ENCODE measurements at regions not wholly inside any gene's neighbourhood (a gene's known extent, or its start where the extent isn't known, plus 50 kb on each side); places are given as distances from the start of the nearest gene placed in this dataset.

DNA sequence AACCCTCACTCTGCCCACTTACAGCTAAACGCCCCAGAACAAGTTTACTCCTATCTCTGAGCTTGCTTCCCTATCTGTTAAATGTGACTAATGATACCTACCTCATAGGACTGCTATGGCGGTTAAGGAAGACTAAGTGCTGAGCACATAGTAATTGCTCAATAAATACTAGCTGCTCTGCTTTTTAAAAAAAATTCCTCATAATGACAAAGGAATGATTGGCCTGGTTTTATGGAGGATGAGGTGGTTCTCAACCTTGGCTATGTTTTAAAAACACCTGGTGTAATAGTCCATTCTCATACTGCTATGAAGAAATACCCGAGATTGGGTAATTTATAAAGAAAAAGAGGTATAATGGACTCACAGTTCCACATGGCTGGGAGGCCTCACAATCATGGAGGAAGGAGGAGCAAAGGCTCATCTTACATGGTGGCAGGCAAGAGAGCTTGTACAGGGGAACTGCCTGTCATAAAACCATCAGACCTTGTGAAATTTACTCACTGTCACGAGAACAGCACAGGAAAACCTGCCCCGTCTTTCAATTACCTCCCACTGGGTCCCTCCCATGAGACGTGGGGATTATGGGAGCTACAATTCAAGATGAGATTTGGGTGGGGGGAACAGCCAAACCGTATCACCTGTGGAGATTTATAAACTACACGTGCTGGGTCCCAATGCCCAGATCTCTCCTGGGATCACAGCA, 127.2 kb upstream of the SYT13 start:
- Histone ChIP-seq H3K79me2 (ENCODE audit: insufficient read depth, low read length) (no peaks in the 10 kb centered on the region), H3K4me1 (ENCODE audit: insufficient read depth, low read length, poor library complexity, severe bottlenecking) (no peaks in the 10 kb centered on the region), H3K9me2 (replicated peaks; ENCODE audit: low read depth, low read length) (no peaks in the 10 kb centered on the region), H3K9me3 (ENCODE audit: insufficient read depth, low read depth, low read length) (no peaks in the 10 kb centered on the region), H4K20me1 (ENCODE audit: insufficient read depth, low read length, poor library complexity, severe bottlenecking) (no peaks in the 10 kb centered on the region), H3K4me2 (ENCODE audit: low read depth, low read length, poor library complexity, severe bottlenecking) (no peak overlapping the region), H3K27me3 (ENCODE audit: insufficient read depth, low read length, poor library complexity, severe bottlenecking) (no peaks in the 10 kb centered on the region), H3K36me3 (ENCODE audit: insufficient read depth, low read length) (no peaks in the 10 kb centered on the region), H3K4me3 (ENCODE audit: low read length, poor library complexity, severe bottlenecking) (no peak overlapping the region), H3K9ac (ENCODE audit: low read depth, low read length, poor library complexity, severe bottlenecking) (no peak overlapping the region), H3F3A (ENCODE audit: low read depth) (no peaks in the 10 kb centered on the region), H2AFZ (ENCODE audit: low read length) (no peak overlapping the region)
- TF ChIP-seq EZH2phosphoT487 (IDR thresholded peaks at IDR 0.05; ENCODE audit: borderline replicate concordance) (no peak), CTCF (conservative IDR thresholded peaks at IDR 0.05; ENCODE audit: low read length) (no peak)

GRCh38 chr11:45412521-45412920, 126.4 kb upstream of the SYT13 start:
- Histone ChIP-seq H3K4me1 (ENCODE audit: insufficient read depth, low read length, poor library complexity, severe bottlenecking) (no peaks in the 10 kb centered on the region), H3K79me2 (ENCODE audit: insufficient read depth, low read length) (no peaks in the 10 kb centered on the region), H3K4me3 (ENCODE audit: low read length, poor library complexity, severe bottlenecking) (no peak overlapping the region), H3K9ac (ENCODE audit: low read depth, low read length, poor library complexity, severe bottlenecking) (no peak overlapping the region), H3K9me3 (ENCODE audit: insufficient read depth, low read depth, low read length) (no peaks in the 10 kb centered on the region), H3K9me2 (replicated peaks; ENCODE audit: low read depth, low read length) (no peaks in the 10 kb centered on the region), H3F3A (ENCODE audit: low read depth) (no peaks in the 10 kb centered on the region), H2AFZ (ENCODE audit: low read length) (no peak overlapping the region), H4K20me1 (ENCODE audit: insufficient read depth, low read length, poor library complexity, severe bottlenecking) (no peaks in the 10 kb centered on the region), H3K27me3 (ENCODE audit: insufficient read depth, low read length, poor library complexity, severe bottlenecking) (no peaks in the 10 kb centered on the region), H3K36me3 (ENCODE audit: insufficient read depth, low read length) (no peaks in the 10 kb centered on the region), H3K4me2 (ENCODE audit: low read depth, low read length, poor library complexity, severe bottlenecking) (no peak overlapping the region)
- TF ChIP-seq EZH2phosphoT487 (IDR thresholded peaks at IDR 0.05; ENCODE audit: borderline replicate concordance) (no peak), CTCF (conservative IDR thresholded peaks at IDR 0.05; ENCODE audit: low read length) (no peak)

DNA sequence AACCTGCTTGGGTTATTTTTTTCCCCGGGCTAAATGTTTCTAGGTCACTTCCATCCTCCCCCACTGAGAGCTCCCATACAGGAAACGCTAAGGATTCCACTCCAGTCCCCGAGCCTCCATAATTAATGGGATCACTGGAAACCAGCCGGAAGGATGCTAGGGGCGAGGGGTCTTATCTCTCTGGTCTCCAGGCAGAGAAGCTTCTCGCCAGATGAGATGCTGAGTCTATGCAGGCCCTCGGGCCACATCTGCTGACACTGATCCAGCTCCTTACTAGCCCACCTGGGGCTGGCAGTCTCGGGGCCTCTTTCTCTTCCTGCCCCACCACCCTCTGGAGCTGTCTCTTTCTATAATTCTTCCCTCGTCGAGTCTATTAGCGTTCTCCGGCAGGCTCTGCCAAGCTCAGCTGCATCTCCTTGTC, 125.9 kb upstream of the SYT13 start:
- H3K4me2 ChIP-seq (ENCODE audit: low read depth, low read length, poor library complexity, severe bottlenecking) = no peak overlapping the region
- no peaks in the 10 kb centered on the region for H3K4me1 ChIP-seq (ENCODE audit: insufficient read depth, low read length, poor library complexity, severe bottlenecking)
- H3F3A ChIP-seq (ENCODE audit: low read depth) = no peaks in the 10 kb centered on the region
- H3K4me3 ChIP-seq (ENCODE audit: low read length, poor library complexity, severe bottlenecking) = no peak overlapping the region
- no peaks in the 10 kb centered on the region for H3K36me3 ChIP-seq (ENCODE audit: insufficient read depth, low read length)
- H3K9me2 ChIP-seq (replicated peaks; ENCODE audit: low read depth, low read length) = no peaks in the 10 kb centered on the region
- H3K9ac ChIP-seq (ENCODE audit: low read depth, low read length, poor library complexity, severe bottlenecking) = no peak overlapping the region
- H3K9me3 ChIP-seq (ENCODE audit: insufficient read depth, low read depth, low read length) = no peaks in the 10 kb centered on the region
- no peak overlapping the region for H2AFZ ChIP-seq (ENCODE audit: low read length)
- no peaks in the 10 kb centered on the region for H4K20me1 ChIP-seq (ENCODE audit: insufficient read depth, low read length, poor library complexity, severe bottlenecking)
- H3K27me3 ChIP-seq (ENCODE audit: insufficient read depth, low read length, poor library complexity, severe bottlenecking) = no peaks in the 10 kb centered on the region
- TF ChIP-seq CTCF (conservative IDR thresholded peaks at IDR 0.05; ENCODE audit: low read length) (no peak), EZH2phosphoT487 (IDR thresholded peaks at IDR 0.05; ENCODE audit: borderline replicate concordance) (no peak)
- no peaks in the 10 kb centered on the region for H3K79me2 ChIP-seq (ENCODE audit: insufficient read depth, low read length)

Data from Loucy (cell line).